PFSK-1 (cell line): ENCODE measurements at regions not wholly inside any gene's neighbourhood (a gene's known extent, or its start where the extent isn't known, plus 50 kb on each side); places are given as distances from the start of the nearest gene placed in this dataset.

ENCODE experiments used
- FOXP2 ChIP-seq: optimal IDR thresholded peaks from 2 replicates; pipeline ENCODE3; 2011; ENCODE audit warnings: borderline replicate concordance, control low read depth, inconsistent platforms; ENCODE audit not compliant: insufficient read depth; ENCODE audit errors: extremely low read length, extremely low read depth
- POLR2AphosphoS5 ChIP-seq: IDR thresholded peaks from 2 replicates; pipeline ENCODE4 v1.6.1; 2012; ENCODE audit warnings: low read depth, mild to moderate bottlenecking, control low read depth, low read length, moderate library complexity
- REST ChIP-seq, 2 experiments: IDR thresholded peaks; 2 replicates each; pipeline versions ENCODE4 v1.6.1 to v1.8.0; 2011 to 2012; ENCODE audit warnings: low read depth in 2 of 2, low read length in 2 of 2, control low read depth in 1 of 2, inconsistent platforms in 1 of 2, mild to moderate bottlenecking in 1 of 2, moderate library complexity in 1 of 2; ENCODE audit not compliant: insufficient read depth in 1 of 2
- SIN3A ChIP-seq: IDR thresholded peaks from 2 replicates; pipeline ENCODE4 v1.6.1; 2012; ENCODE audit warnings: mild to moderate bottlenecking, low read length, moderate library complexity, borderline replicate concordance; ENCODE audit not compliant: insufficient read depth
- TAF1 ChIP-seq: IDR thresholded peaks from 2 replicates; pipeline ENCODE4 v1.6.1; 2012; ENCODE audit warnings: low read length, control low read depth, borderline replicate concordance; ENCODE audit not compliant: insufficient read depth

- TF ChIP-seq SIN3A, result no peak
- TF ChIP-seq TAF1, result no peak
- no peak for TF ChIP-seq REST (IDR thresholded peaks at IDR 0.05; ENCODE audit: insufficient read depth in 1 of 2, low read depth in 2 of 2, low read length in 2 of 2)
- TF ChIP-seq POLR2AphosphoS5, result no peak
- TF ChIP-seq FOXP2, result no peak
Observed at GRCh38 chr12:87120440-87120839, 864.2 kb upstream of the MGAT4C start.

- TF ChIP-seq REST (IDR thresholded peaks at IDR 0.05; ENCODE audit: insufficient read depth in 1 of 2, low read depth in 2 of 2, low read length in 2 of 2), result no peak
- no peak for TF ChIP-seq FOXP2
- TF ChIP-seq POLR2AphosphoS5, result no peak
- TF ChIP-seq SIN3A, result no peak
- no peak for TF ChIP-seq TAF1
Observed at GRCh38 chr12:87119713-87120112, 863.5 kb upstream of the MGAT4C start.

GRCh38 chr12:87117526-87117925 is 861.3 kb upstream of the MGAT4C start:
- TF ChIP-seq REST (IDR thresholded peaks at IDR 0.05; ENCODE audit: insufficient read depth in 1 of 2, low read depth in 2 of 2, low read length in 2 of 2) (no peak), SIN3A (0 out of 2 replicates have a peak, but pooled peaks have one; percentile 27)

GRCh38 chr12:87116780-87117179 is 860.6 kb upstream of the MGAT4C start:
- TF ChIP-seq POLR2AphosphoS5 (no peak), FOXP2 (no peak)

GRCh38 chr12:87112571-87113345 is 856.6 kb upstream of the MGAT4C start:
- TF ChIP-seq TAF1 (no peak), POLR2AphosphoS5 (no peak), REST (IDR thresholded peaks at IDR 0.05; ENCODE audit: insufficient read depth in 1 of 2, low read depth in 2 of 2, low read length in 2 of 2) (no peak), FOXP2 (no peak)
